ENCODE measurements at regions not wholly inside any gene's neighbourhood (a gene's known extent, or its start where the extent isn't known, plus 50 kb on each side); places are given as distances from the start of the nearest gene placed in this dataset.

DNA sequence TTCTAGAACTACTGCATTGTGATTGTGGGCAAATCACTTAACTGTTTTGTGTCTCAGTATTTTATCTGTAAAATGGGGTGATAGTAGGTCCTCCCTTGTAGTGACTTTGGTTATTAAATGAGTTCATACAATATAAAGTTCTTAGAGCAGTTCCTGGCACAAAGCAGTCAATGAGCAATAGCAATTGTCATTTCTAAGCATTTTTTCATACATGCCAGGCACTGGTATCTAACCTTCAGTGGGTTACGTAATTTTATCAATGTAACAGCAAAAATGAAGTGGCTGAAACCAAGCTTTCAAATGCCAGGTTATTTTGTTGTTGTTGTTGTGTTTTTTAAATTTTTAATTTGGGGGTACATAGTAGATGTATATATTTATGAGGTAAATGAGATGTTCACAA is 401.9 kb downstream of the MEIS1 start:
- TF ChIP-seq, protein P1, sequence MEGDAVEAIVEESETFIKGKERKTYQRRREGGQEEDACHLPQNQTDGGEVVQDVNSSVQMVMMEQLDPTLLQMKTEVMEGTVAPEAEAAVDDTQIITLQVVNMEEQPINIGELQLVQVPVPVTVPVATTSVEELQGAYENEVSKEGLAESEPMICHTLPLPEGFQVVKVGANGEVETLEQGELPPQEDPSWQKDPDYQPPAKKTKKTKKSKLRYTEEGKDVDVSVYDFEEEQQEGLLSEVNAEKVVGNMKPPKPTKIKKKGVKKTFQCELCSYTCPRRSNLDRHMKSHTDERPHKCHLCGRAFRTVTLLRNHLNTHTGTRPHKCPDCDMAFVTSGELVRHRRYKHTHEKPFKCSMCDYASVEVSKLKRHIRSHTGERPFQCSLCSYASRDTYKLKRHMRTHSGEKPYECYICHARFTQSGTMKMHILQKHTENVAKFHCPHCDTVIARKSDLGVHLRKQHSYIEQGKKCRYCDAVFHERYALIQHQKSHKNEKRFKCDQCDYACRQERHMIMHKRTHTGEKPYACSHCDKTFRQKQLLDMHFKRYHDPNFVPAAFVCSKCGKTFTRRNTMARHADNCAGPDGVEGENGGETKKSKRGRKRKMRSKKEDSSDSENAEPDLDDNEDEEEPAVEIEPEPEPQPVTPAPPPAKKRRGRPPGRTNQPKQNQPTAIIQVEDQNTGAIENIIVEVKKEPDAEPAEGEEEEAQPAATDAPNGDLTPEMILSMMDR (IDR thresholded peaks at IDR 0.05) = no peak
- Mint-ChIP-seq H3K36me3 (ENCODE audit: low read depth) (no peaks in the 10 kb centered on the region), H3K27me3 (no peaks in the 10 kb centered on the region), H3K9me3 (no peaks in the 10 kb centered on the region), H3K4me1 (ENCODE audit: low read depth) (no peaks in the 10 kb centered on the region), H3K4me3 (no peak overlapping the region), H3K27ac (no peak overlapping the region)
- ATAC-seq (no peak), DNase-seq (no peak)
- ChIA-PET POLR2A (no interaction called here), CTCF (no interaction called here)
- intact Hi-C loops (cut with micrococcal nuclease) = no loop called here

DNA sequence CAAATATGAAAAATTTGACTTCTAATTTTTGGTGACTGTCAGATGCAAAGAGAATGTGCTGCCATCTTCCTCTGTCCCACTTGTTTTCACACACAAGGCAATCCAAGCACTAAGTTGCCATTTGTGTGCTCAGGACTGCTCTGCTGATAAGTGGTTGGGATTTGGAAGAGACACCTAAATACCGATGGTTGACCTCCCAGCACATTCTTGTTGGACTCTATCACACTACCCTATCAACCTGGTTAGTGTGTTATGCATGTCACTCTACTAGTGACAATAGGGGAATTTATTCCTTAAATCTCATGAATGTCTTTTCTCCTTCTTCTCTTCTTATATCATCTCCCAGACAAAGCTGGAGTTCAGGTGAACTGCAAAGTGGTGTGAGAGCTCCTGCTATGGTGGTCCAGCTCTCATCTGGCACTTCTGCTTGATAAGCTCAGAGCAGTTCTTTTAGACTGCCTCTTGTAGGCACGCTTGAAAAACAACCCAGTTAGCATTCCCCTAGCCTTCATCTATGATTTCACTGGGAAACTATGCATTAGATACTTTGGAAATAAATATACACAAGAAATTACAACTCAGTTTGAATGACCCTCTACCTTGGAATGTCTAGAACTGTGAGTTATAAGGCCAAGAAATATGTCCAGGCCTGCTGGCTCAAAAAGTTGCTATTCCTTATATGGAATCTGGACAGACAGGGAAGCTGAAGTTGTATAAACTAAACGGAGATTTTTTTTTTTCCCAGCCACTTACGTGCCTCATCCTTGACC is 404.8 kb downstream of the MEIS1 start:
- DNase-seq (no peak), ATAC-seq (no peak)
- no peak overlapping the region for H3K27ac Mint-ChIP-seq
- H3K9me3 Mint-ChIP-seq = peaks cover 3% of the 10 kb centered on the region
- H3K36me3 Mint-ChIP-seq (ENCODE audit: low read depth) = no peaks in the 10 kb centered on the region
- intact Hi-C loops (cut with micrococcal nuclease) = no loop called here
- H3K4me1 Mint-ChIP-seq (ENCODE audit: low read depth) = no peaks in the 10 kb centered on the region
- no peaks in the 10 kb centered on the region for H3K27me3 Mint-ChIP-seq
- TF ChIP-seq, protein P1 (IDR thresholded peaks at IDR 0.05) = no peak
- ChIA-PET CTCF (interaction anchor here (0.7 kb wide), 1 partner anchor 23 kb away, joined by 3 read pairs; no protein-coding TSS in a partner anchor), POLR2A (no interaction called here)
- H3K4me3 Mint-ChIP-seq = no peak overlapping the region

DNA sequence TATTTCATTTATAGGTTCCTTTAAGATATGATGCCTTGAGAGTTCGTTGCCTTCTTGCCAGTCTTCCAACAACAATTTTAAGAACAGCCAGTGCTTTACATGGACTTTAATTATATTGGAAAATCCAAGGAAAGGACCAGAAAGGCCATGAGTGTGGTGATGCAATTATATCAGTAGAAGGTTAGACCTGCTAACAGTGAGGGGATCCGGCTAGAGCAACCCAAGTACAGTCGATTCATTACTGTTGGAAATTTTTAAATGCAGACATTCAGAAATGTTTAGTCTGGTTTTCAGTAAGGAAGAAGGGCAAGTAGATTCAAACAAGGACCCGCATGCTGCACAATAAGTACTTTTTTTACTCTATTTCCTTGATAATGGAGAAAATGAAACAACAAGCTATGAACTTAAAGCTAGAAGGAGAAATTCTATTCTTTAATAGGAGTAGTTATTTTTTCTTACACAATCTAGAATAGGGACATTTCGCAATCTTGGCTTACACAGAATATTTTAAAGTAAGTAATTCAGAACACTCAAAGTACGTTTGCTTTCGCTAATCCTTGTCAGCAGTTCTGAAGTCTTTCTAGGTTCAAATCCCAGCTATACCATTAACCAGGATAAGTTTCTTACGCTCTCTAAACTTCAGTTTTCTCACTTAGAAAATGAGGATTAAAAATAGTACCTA is 405.5 kb downstream of the MEIS1 start:
- DNase-seq (no peak), ATAC-seq (no peak)
- ChIA-PET POLR2A (no interaction called here), CTCF (interaction anchor here (0.7 kb wide), 1 partner anchor 22 kb away, joined by 3 read pairs; no protein-coding TSS in a partner anchor)
- H3K36me3 Mint-ChIP-seq (ENCODE audit: low read depth) = no peaks in the 10 kb centered on the region
- H3K9me3 Mint-ChIP-seq = peaks cover 3% of the 10 kb centered on the region
- no peaks in the 10 kb centered on the region for H3K4me1 Mint-ChIP-seq (ENCODE audit: low read depth)
- H3K27me3 Mint-ChIP-seq = no peaks in the 10 kb centered on the region
- TF ChIP-seq, protein P1 (IDR thresholded peaks at IDR 0.05) = no peak
- no peak overlapping the region for H3K4me3 Mint-ChIP-seq
- intact Hi-C loops (cut with micrococcal nuclease) = no loop called here
- H3K27ac Mint-ChIP-seq = no peak overlapping the region

DNA sequence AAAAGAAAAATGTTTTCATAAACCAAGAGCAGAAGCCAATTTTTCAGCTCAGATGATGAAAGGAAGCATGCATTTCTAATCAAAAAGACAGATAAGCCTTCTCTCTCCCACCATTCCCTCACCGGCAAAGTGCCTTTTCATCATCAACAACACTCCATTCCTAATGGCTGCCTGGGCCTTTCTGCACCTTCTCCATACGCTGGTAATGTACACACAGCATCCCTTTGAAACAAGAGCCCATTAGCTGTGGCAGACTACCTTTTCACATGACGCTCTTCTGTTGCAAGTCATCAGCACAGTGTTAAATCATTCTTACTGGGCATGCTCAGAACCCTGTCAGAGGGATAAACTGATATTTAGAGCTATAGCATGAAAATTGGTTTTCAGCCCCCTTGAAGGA is 408.9 kb downstream of the MEIS1 start:
- Mint-ChIP-seq H3K9me3 (peaks cover 3% of the 10 kb centered on the region), H3K27ac (no peak overlapping the region), H3K27me3 (no peaks in the 10 kb centered on the region), H3K4me3 (no peak overlapping the region), H3K36me3 (ENCODE audit: low read depth) (no peaks in the 10 kb centered on the region), H3K4me1 (ENCODE audit: low read depth) (no peaks in the 10 kb centered on the region)
- TF ChIP-seq, protein P1 (IDR thresholded peaks at IDR 0.05) = no peak
- CTCF ChIA-PET = interaction anchor here (1.0 kb wide), 1 partner anchor 10 kb away, joined by 3 read pairs; no protein-coding TSS in a partner anchor
- no peak for DNase-seq
- intact Hi-C loops (cut with micrococcal nuclease) = no loop called here
- POLR2A ChIA-PET = interaction anchor here (0.8 kb wide), 1 partner anchor 60 kb away, joined by 3 read pairs; no protein-coding TSS in a partner anchor
- no peak for ATAC-seq

DNA sequence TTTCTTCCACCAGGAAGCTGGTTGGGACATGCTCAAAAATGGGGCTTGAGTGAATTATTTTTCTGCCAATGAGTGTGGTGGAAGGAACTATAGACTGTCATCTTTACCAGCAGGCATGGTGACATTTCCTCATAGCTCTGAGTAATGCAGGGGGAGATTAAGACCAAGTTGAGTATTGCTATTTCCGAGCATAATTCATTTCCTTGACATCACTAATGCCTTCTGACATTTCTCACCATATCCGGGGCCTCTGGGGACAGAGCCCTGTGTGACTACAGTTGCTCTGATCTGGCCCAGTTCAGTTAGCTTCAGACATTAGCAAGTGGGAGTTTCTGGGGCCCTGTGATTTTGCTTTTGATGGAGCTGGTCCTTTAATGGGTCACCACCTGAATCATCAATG is 410.4 kb downstream of the MEIS1 start:
- Mint-ChIP-seq H3K27ac (no peak overlapping the region), H3K36me3 (ENCODE audit: low read depth) (no peaks in the 10 kb centered on the region), H3K27me3 (no peaks in the 10 kb centered on the region), H3K9me3 (peaks cover 6% of the 10 kb centered on the region), H3K4me3 (no peak overlapping the region), H3K4me1 (ENCODE audit: low read depth) (no peaks in the 10 kb centered on the region)
- ATAC-seq = no peak
- CTCF ChIA-PET = no interaction called here
- POLR2A ChIA-PET = no interaction called here
- TF ChIP-seq, protein P1 (IDR thresholded peaks at IDR 0.05) = no peak
- intact Hi-C loops (cut with micrococcal nuclease) = no loop called here
- DNase-seq = no peak

Data from activated CD8-positive, alpha-beta T cell treated with anti-CD3 and anti-CD28 coated beads for 36 hours (primary cell).